ENCODE measurements at regions not wholly inside any gene's neighbourhood (a gene's known extent, or its start where the extent isn't known, plus 50 kb on each side); places are given as distances from the start of the nearest gene placed in this dataset.

GRCh38 chr4:136805617-136806016 lies 726.7 kb downstream of the PCDH18 start:
- Mint-ChIP-seq H3K9me3 (ENCODE audit: unreplicated experiment) (no peaks in the 10 kb centered on the region), H3K27me3 (ENCODE audit: unreplicated experiment) (no peaks in the 10 kb centered on the region), H3K36me3 (ENCODE audit: unreplicated experiment) (peaks cover 5% of the 10 kb centered on the region), H3K27ac (ENCODE audit: unreplicated experiment) (no peak overlapping the region), H3K4me3 (ENCODE audit: unreplicated experiment) (no peak overlapping the region), H3K4me1 (ENCODE audit: low read depth, unreplicated experiment) (no peaks in the 10 kb centered on the region)
- no peak for TF ChIP-seq CTCF (IDR thresholded peaks at IDR 0.05; ENCODE audit: partially characterized antibody, unreplicated experiment)
- DNase-seq: no peak

- no peak overlapping the region for H3K4me3 Mint-ChIP-seq (ENCODE audit: unreplicated experiment)
Measured at GRCh38 chr4:136803433-136803832, 728.9 kb downstream of the PCDH18 start.

GRCh38 chr4:136800248-136800647 lies 732.0 kb downstream of the PCDH18 start:
- H3K36me3 Mint-ChIP-seq (ENCODE audit: unreplicated experiment): peaks cover under 1% of the 10 kb centered on the region
- H3K4me1 Mint-ChIP-seq (ENCODE audit: low read depth, unreplicated experiment): no peaks in the 10 kb centered on the region

More at GRCh38 chr4:136803433-136803832, 728.9 kb downstream of the PCDH18 start:
- no peak overlapping the region for H3K27ac Mint-ChIP-seq (ENCODE audit: unreplicated experiment)
- H3K4me1 Mint-ChIP-seq (ENCODE audit: low read depth, unreplicated experiment): no peaks in the 10 kb centered on the region
- no peaks in the 10 kb centered on the region for H3K27me3 Mint-ChIP-seq (ENCODE audit: unreplicated experiment)
- DNase-seq: no peak
- no peaks in the 10 kb centered on the region for H3K9me3 Mint-ChIP-seq (ENCODE audit: unreplicated experiment)
- peaks cover 5% of the 10 kb centered on the region for H3K36me3 Mint-ChIP-seq (ENCODE audit: unreplicated experiment)
- no peak for TF ChIP-seq CTCF (IDR thresholded peaks at IDR 0.05; ENCODE audit: partially characterized antibody, unreplicated experiment)

GRCh38 chr4:136796953-136797352 lies 735.3 kb downstream of the PCDH18 start:
- Mint-ChIP-seq H3K9me3 (ENCODE audit: unreplicated experiment) (no peaks in the 10 kb centered on the region), H3K27ac (ENCODE audit: unreplicated experiment) (no peak overlapping the region), H3K4me1 (ENCODE audit: low read depth, unreplicated experiment) (no peaks in the 10 kb centered on the region), H3K36me3 (ENCODE audit: unreplicated experiment) (no peaks in the 10 kb centered on the region), H3K27me3 (ENCODE audit: unreplicated experiment) (no peaks in the 10 kb centered on the region), H3K4me3 (ENCODE audit: unreplicated experiment) (no peak overlapping the region)
- TF ChIP-seq CTCF (IDR thresholded peaks at IDR 0.05; ENCODE audit: partially characterized antibody, unreplicated experiment): no peak
- no peak for DNase-seq

More at GRCh38 chr4:136800248-136800647, 732.0 kb downstream of the PCDH18 start:
- Mint-ChIP-seq H3K9me3 (ENCODE audit: unreplicated experiment) (no peaks in the 10 kb centered on the region), H3K27ac (ENCODE audit: unreplicated experiment) (no peak overlapping the region), H3K4me3 (ENCODE audit: unreplicated experiment) (no peak overlapping the region), H3K27me3 (ENCODE audit: unreplicated experiment) (no peaks in the 10 kb centered on the region)
- DNase-seq: no peak
- no peak for TF ChIP-seq CTCF (IDR thresholded peaks at IDR 0.05; ENCODE audit: partially characterized antibody, unreplicated experiment)

GRCh38 chr4:136793848-136794247 lies 738.4 kb downstream of the PCDH18 start:
- H3K27ac Mint-ChIP-seq (ENCODE audit: unreplicated experiment): no peak overlapping the region
- H3K9me3 Mint-ChIP-seq (ENCODE audit: unreplicated experiment): no peaks in the 10 kb centered on the region
- no peaks in the 10 kb centered on the region for H3K27me3 Mint-ChIP-seq (ENCODE audit: unreplicated experiment)
- TF ChIP-seq CTCF (IDR thresholded peaks at IDR 0.05; ENCODE audit: partially characterized antibody, unreplicated experiment): no peak
- DNase-seq: no peak
- H3K36me3 Mint-ChIP-seq (ENCODE audit: unreplicated experiment): no peaks in the 10 kb centered on the region
- H3K4me3 Mint-ChIP-seq (ENCODE audit: unreplicated experiment): no peak overlapping the region
- no peaks in the 10 kb centered on the region for H3K4me1 Mint-ChIP-seq (ENCODE audit: low read depth, unreplicated experiment)

All from glutamatergic neuron (in vitro differentiated cells).